GM12878 (cell line): ENCODE measurements at regions not wholly inside any gene's neighbourhood (a gene's known extent, or its start where the extent isn't known, plus 50 kb on each side); places are given as distances from the start of the nearest gene placed in this dataset.

ENCODE experiments used
- ATAC-seq: fragments of 200-7000 bp; cut with Tn5 transposase; 3 replicates; pipeline ENCODE4 v1.9.1; 2020; ENCODE audit warnings: mild to moderate bottlenecking, moderate library complexity
- BruUV-seq: library from RNA; stranded (reverse); fragments of 400-500 nt; replicated peaks from 2 replicates; lab custom pipeline; 2021; lab: Mats Ljungman, UMichigan
- CTCF ChIA-PET: fragments of 300-600 bp; sonication (Branson Sonifier 250); formaldehyde crosslinking; extraction: SDS; loops from one replicate; lab custom pipeline; 2021; ENCODE audit warnings: inconsistent platforms; lab: Yijun Ruan, JAX
- POLR2A ChIA-PET: fragments of 350-600 bp; formaldehyde crosslinking; extraction: SDS; loops from one replicate; lab custom pipeline; 2021; ENCODE audit warnings: inconsistent platforms; lab: Charles Lee
- RAD21 ChIA-PET: fragments of 300-600 bp; sonication (Branson Sonifier 250); formaldehyde crosslinking; loops from one replicate; lab custom pipeline; 2023; ENCODE audit warnings: antibody characterized with exemption; ENCODE audit not compliant: unreplicated experiment; lab: Charles Lee
- SMC1A ChIA-PET: fragments of 300-600 bp; sonication (Branson Sonifier 250); formaldehyde crosslinking; loops from one replicate; lab custom pipeline; 2023; ENCODE audit not compliant: unreplicated experiment, uncharacterized antibody; lab: Charles Lee
- DNase-seq: peaks from one replicate; pipeline ENCODE4 v3.0.0-alpha.2; 2011; ENCODE audit warnings: low read depth, low spot score
- FAIRE-seq: peaks from 3 replicates; lab custom pipeline; 2011; peaks lifted over from hg19 to GRCh38; lab: Jason Lieb, UNC
- H2AFZ ChIP-seq: 2 replicates; pipeline ENCODE4 v1.6.0; 2011; ENCODE audit warnings: low read depth, low read length, control low read depth; ENCODE audit not compliant: control insufficient read depth
- H3K27ac ChIP-seq: 2 replicates; pipeline ENCODE4 v1.5.1; 2011; ENCODE audit warnings: control low read depth; ENCODE audit not compliant: control insufficient read depth, insufficient read depth
- H3K27me3 ChIP-seq, 2 experiments: replicated peaks in 1 of 2; 2 replicates each; pipeline versions ENCODE4 v1.6.0 to v1.6.1; 2011; ENCODE audit warnings: low read length in 1 of 2; ENCODE audit not compliant: control insufficient read depth in 2 of 2, insufficient read depth in 2 of 2
- H3K36me3 ChIP-seq, 2 experiments: 2 replicates each; pipeline ENCODE4 v1.5.1; 2011; ENCODE audit warnings: low read length in 1 of 2; ENCODE audit not compliant: control insufficient read depth in 2 of 2, insufficient read depth in 2 of 2
- H3K4me1 ChIP-seq: 2 replicates; pipeline ENCODE4 v1.6.1; 2011; ENCODE audit warnings: mild to moderate bottlenecking, low read length, moderate library complexity, mixed read lengths; ENCODE audit not compliant: control insufficient read depth, insufficient read depth
- H3K4me2 ChIP-seq: 2 replicates; pipeline ENCODE4 v1.6.0; 2011; ENCODE audit warnings: control low read depth; ENCODE audit not compliant: control insufficient read depth, insufficient read depth
- H3K4me3 ChIP-seq: fragments of 200-600 bp; sonication (generic); 2 replicates; pipeline ENCODE4 v1.5.1; 2016
- H3K79me2 ChIP-seq: 2 replicates; pipeline ENCODE4 v1.6.0; 2011; ENCODE audit warnings: low read length; ENCODE audit not compliant: control insufficient read depth, insufficient read depth
- H3K9ac ChIP-seq: 2 replicates; pipeline ENCODE4 v1.8.0; 2011; ENCODE audit warnings: low read length, control low read depth, mixed read lengths; ENCODE audit not compliant: control insufficient read depth, insufficient read depth
- H3K9me3 ChIP-seq: replicated peaks from 3 replicates; pipeline ENCODE4 v1.5.1; 2011; ENCODE audit warnings: mild to moderate bottlenecking, low read length; ENCODE audit not compliant: control insufficient read depth, insufficient read depth
- H4K20me1 ChIP-seq: 2 replicates; pipeline ENCODE4 v1.6.0; 2011; ENCODE audit not compliant: control insufficient read depth, insufficient read depth
- CREB1 ChIP-seq: IDR thresholded peaks from 2 replicates; pipeline ENCODE4 v1.6.1; 2012; ENCODE audit warnings: low read depth, mild to moderate bottlenecking, inconsistent platforms
- IKZF2 ChIP-seq, 2 experiments: fragments of 450-650 bp; IDR thresholded peaks; 2 replicates each; pipeline ENCODE4 v1.6.1; 2017; ENCODE audit warnings: mild to moderate bottlenecking in 2 of 2, moderate library complexity in 2 of 2
- RBBP5 ChIP-seq: fragments of 200-600 bp; sonication (generic); conservative IDR thresholded peaks from 2 replicates; pipeline ENCODE4 v1.6.1; 2016
- SUZ12 ChIP-seq: fragments of 200-600 bp; sonication (generic); IDR thresholded peaks from one replicate; pipeline ENCODE4 v1.6.1; 2018; ENCODE audit warnings: antibody characterized with exemption, mild to moderate bottlenecking; ENCODE audit not compliant: unreplicated experiment
- YBX1 ChIP-seq: fragments of 450-650 bp; IDR thresholded peaks from 2 replicates; pipeline ENCODE4 v1.6.1; 2016; ENCODE audit warnings: antibody characterized with exemption
- ZNF274 ChIP-seq: IDR thresholded peaks from one replicate; pipeline ENCODE4 v1.8.0; 2011; ENCODE audit not compliant: insufficient read length, insufficient read depth
- ZNF384 ChIP-seq: IDR thresholded peaks from 2 replicates; pipeline ENCODE4 v1.6.1; 2012; ENCODE audit warnings: low read depth, mild to moderate bottlenecking, low read length, improper control_type of control experiment, borderline replicate concordance
- WGBS: methylation state at CpG from one replicate; pipeline ENCODE4 v1.1.6; 2016; ENCODE audit warnings: low lambda C conversion rate; ENCODE audit not compliant: insufficient replicate concordance, insufficient coverage; ENCODE audit errors: missing lambda C conversion rate; 5-methylcytosine and 5-hydroxymethylcytosine counted together
- in situ Hi-C: fragments of 300-500 bp; cut with MboI; formaldehyde crosslinking; loops from 9 replicates; pipeline ENCODE4 v1.14.3; 2018; ENCODE audit warnings: mixed read lengths
- intact Hi-C: fragments of 100-400 bp; cut with micrococcal nuclease; formaldehyde crosslinking; loops from one replicate; pipeline ENCODE4 v1.14.2; 2022; ENCODE audit not compliant: unreplicated experiment
- TF ChIP-seq, protein P1 (sequence below): fragments of 450-650 bp; IDR thresholded peaks from 2 replicates; pipeline ENCODE4 v1.6.1; 2017; ENCODE audit warnings: low read depth, mild to moderate bottlenecking, moderate library complexity
- TF ChIP-seq, protein P2 (sequence below): fragments of 450-650 bp; IDR thresholded peaks from 2 replicates; pipeline ENCODE4 v1.6.1; 2014; ENCODE audit warnings: mild to moderate bottlenecking
- TF ChIP-seq, protein P3 (sequence below): IDR thresholded peaks from 2 replicates; pipeline ENCODE4 v1.6.1; 2012; ENCODE audit warnings: low read length, inconsistent platforms
- TF ChIP-seq, protein P4 (sequence below): fragments of 450-650 bp; IDR thresholded peaks from 2 replicates; pipeline ENCODE4 v1.6.1; 2016; ENCODE audit warnings: mild to moderate bottlenecking

DNA sequence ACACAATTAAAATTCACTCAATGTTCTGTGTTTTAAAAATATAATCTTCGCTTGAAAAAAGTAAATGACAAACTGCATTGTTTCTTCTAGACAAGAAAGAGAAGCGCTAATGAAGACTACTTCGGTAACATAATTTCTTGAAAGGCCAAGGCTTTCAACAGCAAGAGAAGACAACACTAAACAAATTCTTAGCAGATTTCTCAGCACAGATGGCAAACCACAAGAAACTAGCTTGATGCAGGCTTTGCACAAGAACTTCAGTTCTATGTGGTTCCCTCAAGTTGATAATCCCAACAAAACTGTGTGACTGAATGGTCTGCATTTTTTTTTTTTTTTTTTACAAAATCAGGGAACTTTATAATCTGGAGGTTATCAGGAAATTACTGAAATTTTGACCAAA lies 447.4 kb upstream of the NRSN1 start (continued):
- TF ChIP-seq, protein P1, sequence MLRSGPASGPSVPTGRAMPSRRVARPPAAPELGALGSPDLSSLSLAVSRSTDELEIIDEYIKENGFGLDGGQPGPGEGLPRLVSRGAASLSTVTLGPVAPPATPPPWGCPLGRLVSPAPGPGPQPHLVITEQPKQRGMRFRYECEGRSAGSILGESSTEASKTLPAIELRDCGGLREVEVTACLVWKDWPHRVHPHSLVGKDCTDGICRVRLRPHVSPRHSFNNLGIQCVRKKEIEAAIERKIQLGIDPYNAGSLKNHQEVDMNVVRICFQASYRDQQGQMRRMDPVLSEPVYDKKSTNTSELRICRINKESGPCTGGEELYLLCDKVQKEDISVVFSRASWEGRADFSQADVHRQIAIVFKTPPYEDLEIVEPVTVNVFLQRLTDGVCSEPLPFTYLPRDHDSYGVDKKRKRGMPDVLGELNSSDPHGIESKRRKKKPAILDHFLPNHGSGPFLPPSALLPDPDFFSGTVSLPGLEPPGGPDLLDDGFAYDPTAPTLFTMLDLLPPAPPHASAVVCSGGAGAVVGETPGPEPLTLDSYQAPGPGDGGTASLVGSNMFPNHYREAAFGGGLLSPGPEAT: no peak
- TF ChIP-seq, protein P2, sequence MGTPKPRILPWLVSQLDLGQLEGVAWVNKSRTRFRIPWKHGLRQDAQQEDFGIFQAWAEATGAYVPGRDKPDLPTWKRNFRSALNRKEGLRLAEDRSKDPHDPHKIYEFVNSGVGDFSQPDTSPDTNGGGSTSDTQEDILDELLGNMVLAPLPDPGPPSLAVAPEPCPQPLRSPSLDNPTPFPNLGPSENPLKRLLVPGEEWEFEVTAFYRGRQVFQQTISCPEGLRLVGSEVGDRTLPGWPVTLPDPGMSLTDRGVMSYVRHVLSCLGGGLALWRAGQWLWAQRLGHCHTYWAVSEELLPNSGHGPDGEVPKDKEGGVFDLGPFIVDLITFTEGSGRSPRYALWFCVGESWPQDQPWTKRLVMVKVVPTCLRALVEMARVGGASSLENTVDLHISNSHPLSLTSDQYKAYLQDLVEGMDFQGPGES: no peak
- TF ChIP-seq, protein P3, sequence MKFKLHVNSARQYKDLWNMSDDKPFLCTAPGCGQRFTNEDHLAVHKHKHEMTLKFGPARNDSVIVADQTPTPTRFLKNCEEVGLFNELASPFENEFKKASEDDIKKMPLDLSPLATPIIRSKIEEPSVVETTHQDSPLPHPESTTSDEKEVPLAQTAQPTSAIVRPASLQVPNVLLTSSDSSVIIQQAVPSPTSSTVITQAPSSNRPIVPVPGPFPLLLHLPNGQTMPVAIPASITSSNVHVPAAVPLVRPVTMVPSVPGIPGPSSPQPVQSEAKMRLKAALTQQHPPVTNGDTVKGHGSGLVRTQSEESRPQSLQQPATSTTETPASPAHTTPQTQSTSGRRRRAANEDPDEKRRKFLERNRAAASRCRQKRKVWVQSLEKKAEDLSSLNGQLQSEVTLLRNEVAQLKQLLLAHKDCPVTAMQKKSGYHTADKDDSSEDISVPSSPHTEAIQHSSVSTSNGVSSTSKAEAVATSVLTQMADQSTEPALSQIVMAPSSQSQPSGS: no peak
- TF ChIP-seq CREB1 (no peak), YBX1 (no peak), SUZ12 (no peak)
- TF ChIP-seq, protein P4, sequence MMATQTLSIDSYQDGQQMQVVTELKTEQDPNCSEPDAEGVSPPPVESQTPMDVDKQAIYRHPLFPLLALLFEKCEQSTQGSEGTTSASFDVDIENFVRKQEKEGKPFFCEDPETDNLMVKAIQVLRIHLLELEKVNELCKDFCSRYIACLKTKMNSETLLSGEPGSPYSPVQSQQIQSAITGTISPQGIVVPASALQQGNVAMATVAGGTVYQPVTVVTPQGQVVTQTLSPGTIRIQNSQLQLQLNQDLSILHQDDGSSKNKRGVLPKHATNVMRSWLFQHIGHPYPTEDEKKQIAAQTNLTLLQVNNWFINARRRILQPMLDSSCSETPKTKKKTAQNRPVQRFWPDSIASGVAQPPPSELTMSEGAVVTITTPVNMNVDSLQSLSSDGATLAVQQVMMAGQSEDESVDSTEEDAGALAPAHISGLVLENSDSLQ: no peak

DNA sequence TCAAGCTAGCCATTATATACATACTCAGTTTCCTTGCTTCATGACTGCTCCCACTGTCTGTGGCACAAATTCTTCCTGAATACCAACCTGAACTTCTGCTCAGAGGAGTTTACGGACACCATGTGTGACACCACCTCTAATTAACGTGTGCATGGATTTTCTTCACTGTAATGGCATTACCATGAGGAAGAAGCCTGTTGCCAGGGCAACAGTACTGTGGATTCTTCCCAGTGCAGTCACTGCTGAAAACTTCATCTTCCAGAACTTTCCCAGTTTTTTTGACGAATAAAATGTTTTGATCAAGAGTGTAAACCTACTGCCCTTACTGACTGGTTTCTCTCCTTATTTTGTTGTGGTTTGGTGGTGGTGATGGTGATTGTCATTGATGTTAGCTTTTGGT lies 444.3 kb upstream of the NRSN1 start:
- whole genome bisulfite sequencing: 3% methylated on average over 3 of the region's 3 CpGs
- FAIRE-seq (no peak), DNase-seq (no peak), ATAC-seq (no peak)
- no TSS peak for BruUV-seq
- H3K9ac ChIP-seq: no peak overlapping the region
- no peak overlapping the region for H3K27ac ChIP-seq
- no peak overlapping the region for H3K4me3 ChIP-seq
- TF ChIP-seq ZNF384 (no peak), ZNF274 (no peak), RBBP5 (no peak), IKZF2 (IDR thresholded peaks at IDR 0.05) (no peak)
- no peaks in the 10 kb centered on the region for H3K36me3 ChIP-seq
- RAD21 ChIA-PET: no interaction called here
- H3K4me2 ChIP-seq: no peak overlapping the region
- H3K79me2 ChIP-seq: no peaks in the 10 kb centered on the region
- POLR2A ChIA-PET: no interaction called here
- in situ Hi-C loops (no loop called here), intact Hi-C loops (no loop called here)
- H2AFZ ChIP-seq: no peak overlapping the region
- no peaks in the 10 kb centered on the region for H4K20me1 ChIP-seq
- CTCF ChIA-PET: no interaction called here
- no peaks in the 10 kb centered on the region for H3K27me3 ChIP-seq
- no peaks in the 10 kb centered on the region for H3K4me1 ChIP-seq
- SMC1A ChIA-PET: interaction anchor here (1.1 to 1.3 kb wide), 2 partner anchors 13 kb away, joined by 3 to 5 read pairs; no protein-coding TSS in a partner anchor
- H3K9me3 ChIP-seq: no peaks in the 10 kb centered on the region
